ENCODE measurements at regions not wholly inside any gene's neighbourhood (a gene's known extent, or its start where the extent isn't known, plus 50 kb on each side); places are given as distances from the start of the nearest gene placed in this dataset.

DNA sequence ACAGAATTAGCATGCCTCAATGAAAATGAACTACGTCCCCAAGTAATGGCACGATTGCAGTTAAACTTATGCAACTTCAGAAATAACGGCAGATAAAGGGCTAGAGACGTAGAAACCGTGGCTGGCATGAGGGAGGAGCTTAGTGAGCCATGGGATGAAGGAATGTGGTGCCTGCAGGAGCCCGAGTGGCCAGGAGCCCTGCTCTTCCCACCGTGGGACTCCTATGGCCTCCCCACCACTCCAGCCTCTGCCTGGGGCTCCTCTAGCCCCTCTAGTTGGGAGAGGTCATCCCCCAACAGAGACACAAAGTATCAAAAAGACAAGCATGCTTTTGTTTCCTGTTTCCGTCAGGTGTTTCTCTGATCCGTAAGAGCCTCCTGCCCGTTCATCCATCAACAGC is 75.1 kb upstream of the BHLHE23 start:
- ATAC-seq (replicated peaks; ENCODE audit: extremely low read depth, poor library complexity, severe bottlenecking) (no peak), DNase-seq (ENCODE audit: low spot score in 2 of 2) (no peak)
- Mint-ChIP-seq H3K27me3 (peaks cover 72% of the 10 kb centered on the region), H3K27ac (ENCODE audit: low read depth) (no peak overlapping the region), H3K36me3 (ENCODE audit: insufficient read depth) (peaks cover 5% of the 10 kb centered on the region), H3K4me1 (no peaks in the 10 kb centered on the region), H3K9me3 (peaks cover 10% of the 10 kb centered on the region), H3K4me3 (no peak overlapping the region)

GRCh38 chr20:63081351-63081750 is 74.6 kb upstream of the BHLHE23 start:
- H3K36me3 Mint-ChIP-seq (ENCODE audit: insufficient read depth): peaks cover 5% of the 10 kb centered on the region
- DNase-seq (ENCODE audit: low spot score in 2 of 2) (no peak), ATAC-seq (replicated peaks; ENCODE audit: extremely low read depth, poor library complexity, severe bottlenecking) (no peak)
- peaks cover 10% of the 10 kb centered on the region for H3K9me3 Mint-ChIP-seq
- no peak overlapping the region for H3K4me3 Mint-ChIP-seq
- H3K27ac Mint-ChIP-seq (ENCODE audit: low read depth): no peak overlapping the region
- H3K27me3 Mint-ChIP-seq: peaks cover 72% of the 10 kb centered on the region
- H3K4me1 Mint-ChIP-seq: no peaks in the 10 kb centered on the region

GRCh38 chr20:63080811-63081210 is 74.0 kb upstream of the BHLHE23 start:
- Mint-ChIP-seq H3K9me3 (peaks cover 10% of the 10 kb centered on the region), H3K27ac (ENCODE audit: low read depth) (no peak overlapping the region), H3K36me3 (ENCODE audit: insufficient read depth) (peaks cover 5% of the 10 kb centered on the region), H3K27me3 (peaks cover 72% of the 10 kb centered on the region), H3K4me3 (no peak overlapping the region), H3K4me1 (no peaks in the 10 kb centered on the region)
- ATAC-seq (replicated peaks; ENCODE audit: extremely low read depth, poor library complexity, severe bottlenecking) (no peak), DNase-seq (ENCODE audit: low spot score in 2 of 2) (no peak)

DNA sequence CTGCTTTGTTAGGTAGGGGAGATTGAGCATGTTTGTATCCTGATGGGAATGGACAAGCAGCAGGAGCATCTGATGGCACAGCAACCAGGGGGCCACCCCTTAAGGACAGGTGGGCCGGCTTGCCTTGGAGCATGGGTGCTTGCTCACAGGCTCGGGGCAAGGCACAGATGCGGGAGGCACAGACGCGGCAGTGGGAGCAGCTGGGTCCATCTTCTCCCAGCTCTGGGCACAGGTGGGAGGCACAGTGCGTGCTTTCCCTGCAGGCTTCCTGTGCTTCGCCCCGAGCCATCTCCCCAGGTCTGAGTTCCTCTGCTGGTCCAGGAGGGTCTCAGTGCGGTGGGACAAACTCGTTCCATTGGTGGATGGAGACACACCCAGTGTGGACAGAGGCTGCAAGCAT is 73.6 kb upstream of the BHLHE23 start:
- no peaks in the 10 kb centered on the region for H3K4me1 Mint-ChIP-seq
- H3K9me3 Mint-ChIP-seq: peaks cover 10% of the 10 kb centered on the region
- no peak for ATAC-seq (replicated peaks; ENCODE audit: extremely low read depth, poor library complexity, severe bottlenecking)
- no peak overlapping the region for H3K27ac Mint-ChIP-seq (ENCODE audit: low read depth)
- peaks cover 2% of the 10 kb centered on the region for H3K36me3 Mint-ChIP-seq (ENCODE audit: insufficient read depth)
- H3K4me3 Mint-ChIP-seq: no peak overlapping the region
- peaks cover 72% of the 10 kb centered on the region for H3K27me3 Mint-ChIP-seq
- DNase-seq (ENCODE audit: low spot score in 2 of 2): no peak

GRCh38 chr20:63079971-63080370 is 73.2 kb upstream of the BHLHE23 start:
- Mint-ChIP-seq H3K4me3 (no peak overlapping the region), H3K4me1 (no peaks in the 10 kb centered on the region), H3K27me3 (peaks cover 72% of the 10 kb centered on the region), H3K9me3 (peaks cover 10% of the 10 kb centered on the region), H3K36me3 (ENCODE audit: insufficient read depth) (peaks cover 2% of the 10 kb centered on the region), H3K27ac (ENCODE audit: low read depth) (no peak overlapping the region)
- DNase-seq (ENCODE audit: low spot score in 2 of 2) (no peak), ATAC-seq (replicated peaks; ENCODE audit: extremely low read depth, poor library complexity, severe bottlenecking) (no peak)

DNA sequence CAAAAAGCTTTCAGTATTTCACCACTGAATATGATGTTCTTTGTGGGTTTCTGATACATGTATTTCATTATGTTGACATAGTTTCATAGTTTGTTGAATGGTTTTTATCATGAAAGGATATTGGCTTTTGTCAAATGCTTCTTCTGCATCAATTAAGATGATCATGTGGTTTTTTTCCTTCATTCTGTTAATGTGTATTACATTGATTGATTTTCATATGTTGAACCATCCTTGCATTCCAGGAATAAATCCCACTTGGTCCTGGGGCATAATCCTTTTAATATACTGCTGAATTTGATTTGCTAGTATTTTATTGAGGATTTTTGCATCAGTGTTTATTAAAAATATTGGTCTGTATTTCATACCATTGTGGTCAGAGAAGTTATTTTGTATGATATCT is 70.9 kb upstream of the BHLHE23 start:
- peaks cover 78% of the 10 kb centered on the region for H3K27me3 Mint-ChIP-seq
- DNase-seq (ENCODE audit: low spot score in 2 of 2) (no peak), ATAC-seq (replicated peaks; ENCODE audit: extremely low read depth, poor library complexity, severe bottlenecking) (no peak)
- no peak overlapping the region for H3K27ac Mint-ChIP-seq (ENCODE audit: low read depth)
- no peak overlapping the region for H3K4me3 Mint-ChIP-seq
- no peaks in the 10 kb centered on the region for H3K4me1 Mint-ChIP-seq
- H3K9me3 Mint-ChIP-seq: peaks cover 10% of the 10 kb centered on the region
- peaks cover under 1% of the 10 kb centered on the region for H3K36me3 Mint-ChIP-seq (ENCODE audit: insufficient read depth)

DNA sequence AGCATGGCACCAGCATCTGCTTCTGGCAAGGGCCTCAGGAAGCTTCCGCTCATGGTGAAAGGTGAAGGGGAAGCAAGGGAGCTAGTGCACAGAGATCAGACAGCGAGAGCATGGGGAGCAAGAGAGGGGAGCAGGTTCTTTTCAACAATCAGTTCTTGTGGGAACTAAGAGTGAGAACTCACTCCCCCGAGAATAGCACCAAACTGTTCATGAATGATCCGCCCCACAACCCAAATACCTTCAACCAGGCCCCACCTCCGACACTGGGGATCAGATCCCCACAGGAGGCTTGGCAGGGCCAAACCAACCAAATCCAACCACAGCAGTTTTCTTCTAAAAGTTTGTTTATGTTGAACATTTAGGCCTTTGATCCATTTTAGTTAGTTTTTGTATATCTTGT is 69.7 kb upstream of the BHLHE23 start:
- DNase-seq (ENCODE audit: low spot score in 2 of 2) (no peak), ATAC-seq (replicated peaks; ENCODE audit: extremely low read depth, poor library complexity, severe bottlenecking) (no peak)
- Mint-ChIP-seq H3K4me3 (no peak overlapping the region), H3K27me3 (peaks cover 71% of the 10 kb centered on the region), H3K4me1 (no peaks in the 10 kb centered on the region), H3K27ac (ENCODE audit: low read depth) (no peak overlapping the region), H3K9me3 (peaks cover 10% of the 10 kb centered on the region), H3K36me3 (ENCODE audit: insufficient read depth) (no peaks in the 10 kb centered on the region)

DNA sequence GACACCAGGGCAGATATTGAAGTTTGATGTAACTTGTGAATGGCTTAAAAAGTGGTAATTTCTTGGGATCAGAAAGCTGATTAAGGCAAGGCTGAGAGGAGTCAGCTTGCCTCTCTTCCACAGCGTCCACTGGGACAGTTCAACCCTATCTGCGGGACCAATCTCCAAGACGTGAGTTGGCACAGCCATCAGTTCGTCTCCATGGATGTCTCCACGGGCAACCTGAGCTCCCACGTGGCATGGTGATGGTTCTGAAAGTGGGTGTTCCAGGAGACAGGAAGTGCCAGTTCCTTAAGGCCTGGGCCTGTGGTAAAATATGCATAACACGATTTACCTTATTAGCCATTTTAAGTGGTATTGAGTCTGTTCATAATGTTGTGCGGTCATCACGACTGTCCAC is 67.9 kb upstream of the BHLHE23 start:
- Mint-ChIP-seq H3K4me1 (no peaks in the 10 kb centered on the region), H3K27me3 (peaks cover 76% of the 10 kb centered on the region), H3K9me3 (peaks cover 10% of the 10 kb centered on the region), H3K27ac (ENCODE audit: low read depth) (no peak overlapping the region), H3K4me3 (no peak overlapping the region), H3K36me3 (ENCODE audit: insufficient read depth) (no peaks in the 10 kb centered on the region)
- no peak for DNase-seq (ENCODE audit: low spot score in 2 of 2)
- no peak for ATAC-seq (replicated peaks; ENCODE audit: extremely low read depth, poor library complexity, severe bottlenecking)

DNA sequence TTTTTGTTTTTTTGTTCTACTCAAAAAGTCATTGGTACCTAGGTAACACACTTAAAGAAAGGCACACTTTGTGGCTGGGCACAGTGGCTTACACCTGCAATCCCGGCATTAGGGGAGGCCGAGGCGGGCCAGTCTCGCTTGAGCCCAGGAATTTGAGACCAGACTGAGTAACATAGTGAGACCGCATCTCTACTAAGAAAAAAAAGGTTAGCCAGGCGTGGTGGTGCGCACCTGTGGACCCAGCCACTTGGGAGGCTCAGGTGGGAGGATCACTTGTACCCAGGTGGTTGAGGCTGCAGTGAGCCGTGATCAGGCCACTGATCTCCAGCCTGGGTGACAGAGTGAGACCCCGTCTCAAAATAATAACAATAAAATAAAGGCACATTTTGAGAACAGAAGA is 67.4 kb upstream of the BHLHE23 start:
- H3K9me3 Mint-ChIP-seq: peaks cover 10% of the 10 kb centered on the region
- no peak overlapping the region for H3K27ac Mint-ChIP-seq (ENCODE audit: low read depth)
- no peak for DNase-seq (ENCODE audit: low spot score in 2 of 2)
- no peak overlapping the region for H3K4me3 Mint-ChIP-seq
- no peaks in the 10 kb centered on the region for H3K4me1 Mint-ChIP-seq
- ATAC-seq (replicated peaks; ENCODE audit: extremely low read depth, poor library complexity, severe bottlenecking): no peak
- H3K27me3 Mint-ChIP-seq: peaks cover 77% of the 10 kb centered on the region
- H3K36me3 Mint-ChIP-seq (ENCODE audit: insufficient read depth): no peaks in the 10 kb centered on the region

DNA sequence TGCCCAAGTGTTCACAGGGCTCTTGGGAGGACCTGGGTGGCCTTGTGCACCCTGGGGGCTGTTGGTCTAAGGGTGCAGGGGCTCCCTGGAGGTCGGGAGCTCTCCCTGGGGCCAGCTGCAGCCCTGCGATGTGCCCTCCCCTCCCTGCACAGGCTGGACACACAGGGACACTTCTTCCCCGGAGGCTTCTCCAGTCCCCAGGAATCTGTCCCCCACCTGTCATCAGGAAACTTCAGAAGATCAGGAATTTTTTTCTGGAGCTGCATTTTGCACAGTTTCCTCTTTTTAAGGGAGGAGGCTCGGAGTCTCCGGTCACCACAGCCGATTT is 66.9 kb upstream of the BHLHE23 start:
- Mint-ChIP-seq H3K4me1 (no peaks in the 10 kb centered on the region), H3K4me3 (no peak overlapping the region), H3K9me3 (peaks cover 9% of the 10 kb centered on the region), H3K27me3 (peaks cover 78% of the 10 kb centered on the region), H3K27ac (ENCODE audit: low read depth) (no peak overlapping the region), H3K36me3 (ENCODE audit: insufficient read depth) (no peaks in the 10 kb centered on the region)
- ATAC-seq (replicated peaks; ENCODE audit: extremely low read depth, poor library complexity, severe bottlenecking) (no peak), DNase-seq (ENCODE audit: low spot score in 2 of 2) (no peak)

- H3K27ac Mint-ChIP-seq (ENCODE audit: low read depth): no peak overlapping the region
- H3K27me3 Mint-ChIP-seq: peaks cover 73% of the 10 kb centered on the region
- ATAC-seq (replicated peaks; ENCODE audit: extremely low read depth, poor library complexity, severe bottlenecking): no peak
- no peak overlapping the region for H3K4me3 Mint-ChIP-seq
- no peak for DNase-seq (ENCODE audit: low spot score in 2 of 2)
- no peaks in the 10 kb centered on the region for H3K36me3 Mint-ChIP-seq (ENCODE audit: insufficient read depth)
- peaks cover 4% of the 10 kb centered on the region for H3K9me3 Mint-ChIP-seq
- H3K4me1 Mint-ChIP-seq: no peaks in the 10 kb centered on the region
Observed at GRCh38 chr20:63072991-63073737, 66.4 kb upstream of the BHLHE23 start.

- ATAC-seq (replicated peaks; ENCODE audit: extremely low read depth, poor library complexity, severe bottlenecking): no peak
- H3K4me3 Mint-ChIP-seq: no peak overlapping the region
Observed at GRCh38 chr20:63072231-63072791, 65.5 kb upstream of the BHLHE23 start.

GRCh38 chr20:63071541-63072181 is 64.9 kb upstream of the BHLHE23 start:
- Mint-ChIP-seq H3K27me3 (peaks cover 73% of the 10 kb centered on the region), H3K27ac (ENCODE audit: low read depth) (no peak overlapping the region), H3K9me3 (no peaks in the 10 kb centered on the region), H3K4me1 (no peaks in the 10 kb centered on the region), H3K36me3 (ENCODE audit: insufficient read depth) (no peaks in the 10 kb centered on the region), H3K4me3 (no peak overlapping the region)
- ATAC-seq (replicated peaks; ENCODE audit: extremely low read depth, poor library complexity, severe bottlenecking) (no peak), DNase-seq (ENCODE audit: low spot score in 2 of 2) (no peak)

More at GRCh38 chr20:63072231-63072791, 65.5 kb upstream of the BHLHE23 start:
- H3K27me3 Mint-ChIP-seq: peaks cover 73% of the 10 kb centered on the region
- no peaks in the 10 kb centered on the region for H3K4me1 Mint-ChIP-seq
- DNase-seq (ENCODE audit: low spot score in 2 of 2): no peak
- no peaks in the 10 kb centered on the region for H3K36me3 Mint-ChIP-seq (ENCODE audit: insufficient read depth)
- no peaks in the 10 kb centered on the region for H3K9me3 Mint-ChIP-seq
- no peak overlapping the region for H3K27ac Mint-ChIP-seq (ENCODE audit: low read depth)
